Upper lobe of left lung (tissue), 6 donors: ENCODE measurements at regions not wholly inside any gene's neighbourhood (a gene's known extent, or its start where the extent isn't known, plus 50 kb on each side); places are given as distances from the start of the nearest gene placed in this dataset.

Experiments
- ATAC-seq, 2 donors: fragments of 200-7000 bp; cut with Tn5 transposase; one replicate each; pipeline ENCODE4 v1.9.1; 2022; ENCODE audit warnings: mild to moderate bottlenecking in 2 of 2, moderate library complexity in 2 of 2; ENCODE audit not compliant: low FRiP score in 2 of 2
- DNase-seq, 2 donors: peaks; one replicate each; pipeline ENCODE4 v3.0.0-alpha.2; 2019 to 2020
- H3K27ac ChIP-seq, 4 donors: fragments of 200-600 bp; sonication (generic); one replicate each; pipeline ENCODE4 v1.5.1; 2016 to 2019
- H3K27me3 ChIP-seq, 4 donors: fragments of 200-600 bp; sonication (generic); one replicate each; pipeline ENCODE4 v1.5.1; 2017 to 2019
- H3K36me3 ChIP-seq, 4 donors: fragments of 200-600 bp; sonication (generic); one replicate each; pipeline ENCODE4 v1.5.1; 2016 to 2019
- H3K4me1 ChIP-seq, 4 donors: fragments of 200-600 bp; sonication (generic); one replicate each; pipeline ENCODE4 v1.5.1; 2018 to 2019
- H3K4me3 ChIP-seq, 4 donors: fragments of 200-600 bp; sonication (generic); one replicate each; pipeline ENCODE4 v1.5.1; 2017 to 2019; ENCODE audit warnings: mild to moderate bottlenecking in 2 of 4, moderate library complexity in 1 of 4
- H3K9me3 ChIP-seq, 4 donors: fragments of 200-600 bp; sonication (generic); one replicate each; pipeline ENCODE4 v1.5.1; 2018 to 2019
- EP300 ChIP-seq, 4 donors: sonication (generic); formaldehyde crosslinking; IDR thresholded peaks; one replicate each; pipeline ENCODE4 v1.5.1; 2017; ENCODE audit warnings: antibody characterized with exemption in 4 of 4, control low read depth in 2 of 4
- POLR2A ChIP-seq, 4 donors: fragments of 450-650 bp; IDR thresholded peaks; one replicate each; pipeline ENCODE4 v1.5.1; 2016 to 2017; ENCODE audit warnings: antibody characterized with exemption in 4 of 4, mild to moderate bottlenecking in 2 of 4
- POLR2AphosphoS5 ChIP-seq, 2 donors: sonication (generic); formaldehyde crosslinking; IDR thresholded peaks; one replicate each; pipeline ENCODE4 v1.5.1; 2017; ENCODE audit warnings: antibody characterized with exemption in 2 of 2
- WGBS, 2 donors: methylation state at CpG; one replicate each; pipeline ENCODE4 v1.1.5; 2017 to 2018; 5-methylcytosine and 5-hydroxymethylcytosine counted together
- TF ChIP-seq, protein P1 (sequence below), 6 experiments: fragments of 450-650 bp in 4 of 6; fragments of 200-600 bp in 2 of 6; sonication (generic) in 2 of 6; IDR thresholded peaks; one replicate each; pipeline ENCODE4 v1.5.1; 2016 to 2019; ENCODE audit warnings: antibody characterized with exemption in 6 of 6
- donor health status: DM: no; HTN: no; CAD: no; lungs with moderate emphysema.
- donor health status: DM: no; HTN: yes; CAD: no; lungs with severe emphysema.

DNA sequence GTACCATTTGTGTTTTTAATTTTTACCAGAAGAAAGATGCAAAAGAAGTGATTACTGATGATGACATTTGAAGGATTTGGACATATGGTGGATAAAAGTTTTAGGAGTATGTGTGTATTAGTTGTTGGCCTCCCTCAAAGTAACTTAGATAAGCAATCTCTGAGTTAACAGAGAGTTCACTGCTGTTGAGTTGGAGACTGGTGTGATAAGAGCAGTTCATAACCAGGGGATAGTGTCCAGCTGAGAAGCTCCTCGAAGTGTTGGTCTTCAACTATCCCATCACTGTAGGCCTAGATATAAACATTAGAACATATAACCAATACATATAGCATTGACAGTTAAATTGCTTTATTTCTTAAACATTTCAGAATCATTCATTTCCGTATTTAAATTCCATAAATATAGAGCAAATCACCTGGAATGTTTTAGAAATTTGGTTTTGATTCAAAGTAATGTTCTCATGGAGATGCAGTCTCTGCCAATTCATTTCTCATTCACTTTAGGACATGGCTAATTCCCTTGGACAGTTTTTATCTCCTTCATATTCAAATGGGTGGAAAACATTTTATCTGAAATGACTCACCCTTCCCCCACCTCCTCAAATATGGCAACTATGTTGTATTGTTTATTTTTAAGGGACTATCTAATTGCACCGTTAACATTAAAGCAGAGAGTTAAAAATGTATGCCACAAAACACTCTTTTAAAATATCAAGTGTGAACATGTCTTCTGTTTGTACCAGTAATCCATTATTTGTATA lies 136.8 kb upstream of the SLC4A4 start:
- no peaks in the 10 kb centered on the region for H3K36me3 ChIP-seq
- H3K9me3 ChIP-seq, result no peaks in the 10 kb centered on the region
- DNase-seq (no peak), ATAC-seq (no peak)
- H3K27me3 ChIP-seq, result no peaks in the 10 kb centered on the region
- no peaks in the 10 kb centered on the region for H3K4me1 ChIP-seq
- 71 to 77% methylated on average over 3 of the region's 3 CpGs for WGBS, 2 donors
- no peak overlapping the region for H3K27ac ChIP-seq
- H3K4me3 ChIP-seq, result no peak overlapping the region
- TF ChIP-seq, protein P1, sequence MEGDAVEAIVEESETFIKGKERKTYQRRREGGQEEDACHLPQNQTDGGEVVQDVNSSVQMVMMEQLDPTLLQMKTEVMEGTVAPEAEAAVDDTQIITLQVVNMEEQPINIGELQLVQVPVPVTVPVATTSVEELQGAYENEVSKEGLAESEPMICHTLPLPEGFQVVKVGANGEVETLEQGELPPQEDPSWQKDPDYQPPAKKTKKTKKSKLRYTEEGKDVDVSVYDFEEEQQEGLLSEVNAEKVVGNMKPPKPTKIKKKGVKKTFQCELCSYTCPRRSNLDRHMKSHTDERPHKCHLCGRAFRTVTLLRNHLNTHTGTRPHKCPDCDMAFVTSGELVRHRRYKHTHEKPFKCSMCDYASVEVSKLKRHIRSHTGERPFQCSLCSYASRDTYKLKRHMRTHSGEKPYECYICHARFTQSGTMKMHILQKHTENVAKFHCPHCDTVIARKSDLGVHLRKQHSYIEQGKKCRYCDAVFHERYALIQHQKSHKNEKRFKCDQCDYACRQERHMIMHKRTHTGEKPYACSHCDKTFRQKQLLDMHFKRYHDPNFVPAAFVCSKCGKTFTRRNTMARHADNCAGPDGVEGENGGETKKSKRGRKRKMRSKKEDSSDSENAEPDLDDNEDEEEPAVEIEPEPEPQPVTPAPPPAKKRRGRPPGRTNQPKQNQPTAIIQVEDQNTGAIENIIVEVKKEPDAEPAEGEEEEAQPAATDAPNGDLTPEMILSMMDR (IDR thresholded peaks at IDR 0.05), result no peak
- TF ChIP-seq POLR2AphosphoS5 (IDR thresholded peaks at IDR 0.05) (no peak), POLR2A (IDR thresholded peaks at IDR 0.05) (no peak), EP300 (IDR thresholded peaks at IDR 0.05) (no peak)

DNA sequence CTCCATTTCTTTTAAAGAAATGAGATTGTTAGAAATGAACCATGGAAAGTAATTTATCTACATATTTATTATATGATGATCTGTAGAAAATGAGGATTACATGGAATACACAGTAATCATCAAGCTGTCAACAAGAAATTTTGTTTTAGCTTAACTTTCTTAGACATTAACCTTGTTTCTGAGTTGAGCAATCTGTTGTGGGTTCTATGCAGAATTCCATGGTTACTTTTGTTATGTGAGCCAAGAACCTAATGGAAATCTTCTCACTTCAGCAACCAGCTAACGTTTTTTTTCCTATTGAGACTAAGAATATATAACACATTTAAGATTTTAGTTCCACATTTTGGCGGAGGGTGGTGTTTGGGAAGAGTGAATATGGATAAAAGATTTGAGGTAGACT lies 136.1 kb upstream of the SLC4A4 start:
- H3K9me3 ChIP-seq, result no peaks in the 10 kb centered on the region
- ATAC-seq, result no peak
- DNase-seq, result no peak
- no peak overlapping the region for H3K27ac ChIP-seq
- H3K4me3 ChIP-seq, result no peak overlapping the region
- no peaks in the 10 kb centered on the region for H3K27me3 ChIP-seq
- TF ChIP-seq, protein P1 (IDR thresholded peaks at IDR 0.05), result no peak
- 69 to 75% methylated on average over 2 of the region's 2 CpGs for WGBS, 2 donors
- H3K4me1 ChIP-seq, result no peaks in the 10 kb centered on the region
- no peaks in the 10 kb centered on the region for H3K36me3 ChIP-seq

DNA sequence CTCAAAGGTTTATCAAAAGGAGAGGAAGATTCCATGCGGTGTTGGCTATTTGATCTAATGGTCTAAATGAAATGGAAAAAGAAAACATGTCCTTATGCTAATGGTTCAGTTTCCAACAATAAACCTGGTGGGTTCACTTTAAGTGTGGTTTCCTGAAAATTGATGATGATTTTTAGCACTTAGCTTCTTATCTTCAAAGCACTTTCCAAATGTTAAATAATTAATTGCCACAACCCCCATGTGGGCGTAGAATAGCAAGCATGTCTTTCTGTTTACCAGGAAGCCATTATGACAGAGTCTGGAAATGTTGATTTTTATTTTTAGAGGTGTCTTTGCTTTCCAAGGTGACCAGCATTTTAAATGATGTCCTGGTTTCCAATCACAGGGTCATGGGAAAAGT lies 134.8 kb upstream of the SLC4A4 start:
- ATAC-seq (no peak), DNase-seq (no peak)
- 73 to 78% methylated on average over 2 of the region's 2 CpGs for WGBS, 2 donors
- Histone ChIP-seq H3K4me1 (no peaks in the 10 kb centered on the region), H3K27ac (no peak overlapping the region), H3K4me3 (no peak overlapping the region), H3K27me3 (no peaks in the 10 kb centered on the region), H3K36me3 (no peaks in the 10 kb centered on the region), H3K9me3 (no peaks in the 10 kb centered on the region)
- TF ChIP-seq POLR2A (IDR thresholded peaks at IDR 0.05), result no peak
- no peak for TF ChIP-seq POLR2AphosphoS5 (IDR thresholded peaks at IDR 0.05)
- TF ChIP-seq EP300 (IDR thresholded peaks at IDR 0.05), result no peak
- TF ChIP-seq, protein P1 (IDR thresholded peaks at IDR 0.05), result no peak

DNA sequence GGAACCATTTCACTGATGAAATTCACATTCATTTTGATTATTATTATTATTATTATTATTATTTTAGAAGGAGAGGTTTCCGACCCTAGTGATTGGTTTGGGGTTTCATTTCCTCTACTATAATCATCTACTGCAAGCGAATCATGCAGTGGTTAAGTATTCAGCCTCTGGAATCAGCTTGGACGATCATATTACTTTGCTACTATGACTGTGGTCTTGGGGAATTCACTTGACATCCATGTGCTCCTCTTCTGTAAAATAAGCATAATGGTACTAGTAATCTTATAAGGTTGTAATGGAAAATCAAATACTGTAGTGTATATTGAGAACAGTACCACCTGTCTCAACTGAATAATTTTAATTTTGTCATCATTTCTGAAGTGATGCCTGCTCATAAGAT lies 132.1 kb upstream of the SLC4A4 start:
- Histone ChIP-seq H3K9me3 (no peaks in the 10 kb centered on the region), H3K4me1 (peaks cover 0 to under 1% (median 0%) of the 10 kb centered on the region in 4 donors), H3K27ac (no peak overlapping the region), H3K36me3 (no peaks in the 10 kb centered on the region), H3K27me3 (no peaks in the 10 kb centered on the region), H3K4me3 (no peak overlapping the region)
- no peak for ATAC-seq
- 87 to 89% methylated on average over 3 of the region's 3 CpGs for WGBS, 2 donors
- TF ChIP-seq EP300 (IDR thresholded peaks at IDR 0.05) (no peak), POLR2AphosphoS5 (IDR thresholded peaks at IDR 0.05) (no peak), POLR2A (IDR thresholded peaks at IDR 0.05) (no peak)
- TF ChIP-seq, protein P1 (IDR thresholded peaks at IDR 0.05), result no peak
- no peak for DNase-seq

DNA sequence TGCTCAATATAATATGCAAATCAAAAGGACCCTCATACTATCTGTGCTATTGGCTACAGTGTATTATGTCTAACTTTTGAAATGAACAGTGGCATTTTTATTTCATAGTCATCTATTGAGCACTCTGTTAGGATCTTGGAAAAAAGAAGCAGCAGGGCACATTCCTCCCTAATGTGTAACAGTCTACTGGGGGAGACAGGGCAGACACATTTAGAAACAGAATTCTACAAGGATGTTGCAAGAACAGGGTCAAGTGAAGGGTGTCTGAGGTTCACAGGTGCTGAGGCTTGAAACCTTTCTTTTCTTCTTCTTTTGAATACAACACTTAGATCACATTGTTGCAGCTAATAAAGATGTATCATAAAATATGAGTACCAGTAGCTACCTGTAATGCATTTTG lies 129.7 kb upstream of the SLC4A4 start:
- no peak overlapping the region for H3K27ac ChIP-seq
- ATAC-seq (peak in 1 of 2 donors; percentile 79), DNase-seq (no peak)
- no peak overlapping the region for H3K4me3 ChIP-seq
- H3K36me3 ChIP-seq, result no peaks in the 10 kb centered on the region
- no peak for TF ChIP-seq EP300 (IDR thresholded peaks at IDR 0.05)
- no peak for TF ChIP-seq POLR2A (IDR thresholded peaks at IDR 0.05)
- TF ChIP-seq POLR2AphosphoS5 (IDR thresholded peaks at IDR 0.05), result no peak
- TF ChIP-seq, protein P1 (IDR thresholded peaks at IDR 0.05), result no peak
- no peaks in the 10 kb centered on the region for H3K27me3 ChIP-seq
- no peaks in the 10 kb centered on the region for H3K9me3 ChIP-seq
- peaks cover 0 to 6% (median 0%) of the 10 kb centered on the region in 4 donors for H3K4me1 ChIP-seq
